Spleen (tissue), 7 donors: ENCODE measurements at regions not wholly inside any gene's neighbourhood (a gene's known extent, or its start where the extent isn't known, plus 50 kb on each side); places are given as distances from the start of the nearest gene placed in this dataset.

Source experiments
- POLR2A ChIP-seq, 3 donors: fragments of 450-650 bp; IDR thresholded peaks; one replicate each; pipeline ENCODE4 v1.5.1; 2017; ENCODE audit warnings: antibody characterized with exemption in 3 of 3, mild to moderate bottlenecking in 1 of 3
- POLR2AphosphoS5 ChIP-seq, 3 donors: sonication (generic); formaldehyde crosslinking; IDR thresholded peaks; one replicate each; pipeline ENCODE4 v1.5.1; 2017; ENCODE audit warnings: antibody characterized with exemption in 3 of 3
- TF ChIP-seq, protein P1 (sequence below), 11 experiments: fragments of 200-600 bp in 7 of 11; fragments of 450-650 bp in 4 of 11; sonication (generic) in 4 of 11; IDR thresholded peaks in 8 of 11; conservative IDR thresholded peaks in 3 of 11; 1 replicate in 7 of 11; 2 replicates in 4 of 11; pipeline versions ENCODE4 v1.4.0 to v1.8.0; 2016 to 2021; ENCODE audit warnings: antibody characterized with exemption in 11 of 11, inconsistent platforms in 4 of 11, mild to moderate bottlenecking in 1 of 11
- donor health status: DM: no; HTN: no; CAD: no; lungs with moderate emphysema.
- donor health status: DM: no; HTN: no; CAD: no.
- donor health status: DM: no; HTN: no; CAD: no.

DNA sequence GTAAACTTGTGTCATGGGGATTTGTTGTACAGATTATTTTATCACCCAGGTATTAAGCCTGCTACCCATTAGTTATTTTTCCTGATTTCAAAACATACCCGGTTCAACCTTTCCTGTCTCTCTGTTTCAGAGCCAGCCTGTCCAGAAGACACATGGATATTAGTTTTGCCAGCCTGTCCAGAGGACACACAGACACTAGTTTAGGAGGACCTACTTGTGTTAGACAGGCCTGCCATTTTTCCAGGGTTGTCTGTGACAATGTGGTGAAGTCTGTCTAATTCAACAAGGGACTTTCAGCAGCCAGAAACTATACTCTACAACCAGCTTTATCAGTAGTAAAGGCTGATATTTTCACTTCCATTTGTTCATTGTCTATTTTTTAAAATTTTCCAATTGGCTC lies 56.1 kb upstream of the DCC start:
- TF ChIP-seq, protein P1, sequence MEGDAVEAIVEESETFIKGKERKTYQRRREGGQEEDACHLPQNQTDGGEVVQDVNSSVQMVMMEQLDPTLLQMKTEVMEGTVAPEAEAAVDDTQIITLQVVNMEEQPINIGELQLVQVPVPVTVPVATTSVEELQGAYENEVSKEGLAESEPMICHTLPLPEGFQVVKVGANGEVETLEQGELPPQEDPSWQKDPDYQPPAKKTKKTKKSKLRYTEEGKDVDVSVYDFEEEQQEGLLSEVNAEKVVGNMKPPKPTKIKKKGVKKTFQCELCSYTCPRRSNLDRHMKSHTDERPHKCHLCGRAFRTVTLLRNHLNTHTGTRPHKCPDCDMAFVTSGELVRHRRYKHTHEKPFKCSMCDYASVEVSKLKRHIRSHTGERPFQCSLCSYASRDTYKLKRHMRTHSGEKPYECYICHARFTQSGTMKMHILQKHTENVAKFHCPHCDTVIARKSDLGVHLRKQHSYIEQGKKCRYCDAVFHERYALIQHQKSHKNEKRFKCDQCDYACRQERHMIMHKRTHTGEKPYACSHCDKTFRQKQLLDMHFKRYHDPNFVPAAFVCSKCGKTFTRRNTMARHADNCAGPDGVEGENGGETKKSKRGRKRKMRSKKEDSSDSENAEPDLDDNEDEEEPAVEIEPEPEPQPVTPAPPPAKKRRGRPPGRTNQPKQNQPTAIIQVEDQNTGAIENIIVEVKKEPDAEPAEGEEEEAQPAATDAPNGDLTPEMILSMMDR (IDR thresholded peaks at IDR 0.05 in 8 of 11, conservative IDR thresholded peaks at IDR 0.05 in 3 of 11) = no peak
- TF ChIP-seq POLR2A (IDR thresholded peaks at IDR 0.05) (no peak), POLR2AphosphoS5 (IDR thresholded peaks at IDR 0.05) (no peak)
